Caki2 (cell line): ENCODE measurements at regions not wholly inside any gene's neighbourhood (a gene's known extent, or its start where the extent isn't known, plus 50 kb on each side); places are given as distances from the start of the nearest gene placed in this dataset.
"Not testable (repeated sequence)": the region's sequence is repeated elsewhere in the genome, so short reads cannot be mapped to it uniquely, and the experiment has no call there.

Experiments used
- DNase-seq: peaks from one replicate; pipeline ENCODE4 v3.0.0-alpha.2; 2015; ENCODE audit warnings: low read depth
- in situ Hi-C: cut with HindIII; loops from 2 replicates; pipeline ENCODE4 v1.10.0; 2016; ENCODE audit warnings: low sequenced_read_pairs, low pct_unique_long_range_greater_than_20kb, mixed read lengths

DNA sequence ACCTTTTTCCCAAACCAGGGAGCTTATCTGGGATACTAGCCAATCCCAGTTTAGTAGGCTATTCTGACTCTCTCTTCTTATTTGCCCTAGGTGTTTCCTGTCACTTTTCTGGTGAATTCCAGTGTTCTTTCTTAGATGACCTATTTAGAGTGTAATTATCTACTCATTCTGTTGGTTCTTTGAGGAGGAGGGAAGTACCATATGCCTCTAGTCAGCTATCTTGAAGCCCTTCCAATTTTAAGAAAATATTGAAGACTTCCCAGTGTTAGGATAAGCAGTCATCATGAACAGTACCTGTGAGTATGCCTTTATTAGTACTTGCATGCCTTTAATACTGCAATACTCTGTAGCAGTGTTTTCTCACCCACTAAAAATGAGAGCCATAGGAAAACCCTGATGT is 724.3 kb upstream of the SLITRK1 start:
- no peak for DNase-seq
- in situ Hi-C loops = no loop called here

DNA sequence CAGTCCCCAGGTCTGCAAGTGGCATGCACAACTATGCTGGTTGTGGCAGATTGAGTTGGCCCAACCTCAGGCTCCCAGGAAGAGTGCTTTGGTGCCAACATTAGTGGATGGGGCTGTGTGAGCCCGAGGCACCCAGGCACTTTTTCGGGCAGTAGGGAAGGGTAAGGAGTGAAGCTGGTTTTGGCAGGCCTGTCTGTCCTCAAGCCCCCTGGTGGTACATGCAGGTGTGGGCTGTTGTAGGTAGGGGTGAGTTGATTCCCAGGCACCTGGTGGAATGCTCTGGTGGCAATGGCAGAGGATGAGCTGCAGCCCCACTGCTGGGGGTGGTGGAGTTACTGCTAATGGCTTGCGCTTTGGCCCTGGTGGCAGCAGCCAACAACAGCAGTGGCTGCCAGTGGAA is 723.7 kb upstream of the SLITRK1 start:
- in situ Hi-C loops = no loop called here
- no peak for DNase-seq

DNA sequence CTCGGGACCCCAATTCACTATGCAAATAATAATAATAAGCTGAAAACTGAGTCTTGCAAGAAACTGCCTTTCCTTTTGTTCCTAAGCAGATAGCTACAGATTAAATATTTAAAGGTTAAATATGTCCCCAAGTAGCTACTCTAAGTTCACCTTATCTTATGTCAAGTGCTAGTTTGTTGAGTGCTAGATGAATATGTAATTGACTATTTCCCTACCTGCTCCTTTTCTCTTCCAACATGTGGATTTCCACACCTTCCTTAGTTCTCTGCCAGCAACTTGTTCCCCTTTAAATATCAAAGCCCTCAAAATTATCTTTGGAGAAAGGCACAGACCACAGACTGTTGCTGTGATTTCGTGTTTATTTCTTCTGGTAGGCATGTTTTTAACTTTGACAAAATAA is 709.2 kb upstream of the SLITRK1 start:
- in situ Hi-C loops = no loop called here
- DNase-seq = no peak

DNA sequence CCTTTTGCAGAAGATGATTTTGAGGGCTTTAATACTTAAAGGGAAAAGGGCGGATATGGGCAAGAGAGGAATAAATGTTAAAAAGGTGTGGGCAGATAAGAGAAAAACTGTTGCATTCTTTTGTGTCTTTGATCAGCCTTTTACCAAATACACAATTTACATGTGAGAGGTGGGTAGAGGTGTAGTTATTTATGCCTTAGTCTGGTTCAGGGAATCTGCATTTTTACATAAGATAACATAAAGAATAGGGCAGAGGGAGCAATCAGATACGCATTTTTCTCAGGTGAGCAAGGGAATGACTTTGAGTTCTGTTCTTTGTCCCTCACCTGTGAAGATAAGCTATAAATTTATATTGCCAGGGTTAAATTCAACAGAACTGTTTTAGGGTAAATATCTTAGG is 708.4 kb upstream of the SLITRK1 start:
- in situ Hi-C loops = no loop called here
- no peak for DNase-seq

DNA sequence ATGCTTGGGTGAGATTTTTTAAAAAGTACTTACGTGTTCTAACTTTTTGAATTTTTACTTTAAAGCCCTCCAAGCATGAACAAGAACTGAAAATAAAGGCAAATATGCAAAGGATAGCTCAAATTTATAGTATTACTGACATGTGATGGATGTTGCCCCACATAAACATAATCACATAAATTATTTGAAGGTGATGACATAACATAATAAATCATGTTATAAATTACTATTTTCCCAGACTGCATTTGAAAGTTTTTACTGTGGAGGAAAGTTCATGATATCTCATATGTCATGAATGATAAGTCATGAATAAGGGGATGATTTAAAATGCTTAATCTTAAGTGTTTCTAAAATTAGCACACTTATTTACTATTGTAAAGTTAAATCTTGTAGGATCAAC is 705.7 kb upstream of the SLITRK1 start:
- no peak for DNase-seq
- in situ Hi-C loops = no loop called here

DNA sequence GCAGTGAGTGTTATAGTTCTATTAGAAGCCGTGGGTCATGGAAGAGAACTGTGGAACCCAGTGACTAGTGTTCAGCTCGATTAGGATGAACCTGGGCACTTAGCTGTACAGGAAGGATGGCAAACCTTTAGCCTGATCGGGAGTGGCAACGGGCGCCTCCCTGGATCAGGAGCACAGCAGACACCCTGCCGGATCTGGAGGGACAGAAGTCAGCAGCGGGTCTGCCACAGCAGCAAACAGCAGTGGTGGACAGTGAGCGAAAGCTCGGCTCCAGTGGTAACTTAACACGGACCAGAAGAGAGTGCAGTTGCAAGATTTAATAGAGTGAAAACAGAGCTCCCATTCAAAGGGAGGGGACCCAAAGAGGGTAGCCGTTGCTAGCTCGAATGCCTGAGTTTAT is 697.6 kb upstream of the SLITRK1 start:
- DNase-seq, in situ Hi-C loops: not testable (repeated sequence)

DNA sequence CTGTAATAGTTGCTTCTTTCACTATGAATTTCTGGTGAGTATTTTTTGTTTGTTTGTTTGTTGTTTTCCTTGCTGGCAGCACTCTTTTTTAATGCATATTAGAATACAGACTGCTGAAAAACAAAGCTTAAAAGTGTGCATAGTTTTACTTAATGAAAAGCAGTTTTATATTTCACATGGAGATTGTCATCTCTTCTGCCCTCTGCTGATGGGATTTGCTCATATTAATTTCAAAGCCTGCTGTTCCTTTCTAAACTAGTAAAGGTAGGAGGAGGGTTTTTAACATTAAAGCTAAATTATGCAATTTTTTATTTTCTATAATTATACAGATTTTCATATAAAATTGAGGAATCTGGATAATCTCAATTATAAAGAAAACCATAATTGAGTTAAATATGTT is 692.6 kb upstream of the SLITRK1 start:
- in situ Hi-C loops = no loop called here

DNA sequence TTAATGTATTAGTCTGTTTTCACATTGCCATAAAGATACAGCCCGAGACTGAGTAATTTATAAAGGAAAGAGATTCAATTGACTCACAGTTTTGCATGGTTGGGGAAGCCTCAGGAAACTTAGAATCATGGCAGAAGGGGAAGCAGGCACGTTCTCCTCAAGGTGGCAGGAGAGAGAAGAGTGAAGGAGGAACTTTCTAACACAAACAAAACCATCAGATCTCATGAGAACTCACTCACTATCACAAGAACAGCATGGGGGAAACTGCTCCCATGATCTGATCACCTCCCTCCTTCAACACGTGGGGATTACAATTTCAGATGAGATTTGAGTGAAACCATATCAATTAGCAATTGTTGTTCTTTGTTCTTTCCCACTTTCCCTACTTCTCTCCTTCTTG is 689.0 kb upstream of the SLITRK1 start:
- in situ Hi-C loops = no loop called here
- no peak for DNase-seq

More for the DNA sequence above, 692.6 kb upstream of the SLITRK1 start:
- no peak for DNase-seq

DNA sequence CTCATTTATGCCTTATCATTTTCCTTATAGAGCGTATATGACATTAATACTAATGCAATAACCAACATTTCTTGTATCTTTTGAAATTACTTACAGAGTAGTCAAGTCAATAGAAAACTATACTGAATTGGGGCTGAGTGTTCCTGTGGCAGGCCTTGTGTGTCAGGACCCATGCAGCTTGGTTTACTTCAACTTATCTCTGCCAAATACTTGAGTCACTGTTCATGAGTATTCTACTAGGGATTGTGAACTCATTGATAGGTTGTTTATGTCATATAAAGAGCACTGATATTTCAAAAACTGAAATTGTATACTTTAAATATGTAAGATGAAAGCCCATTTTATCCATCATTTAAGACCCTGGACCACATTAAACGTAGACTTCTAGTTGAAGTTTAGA is 688.6 kb upstream of the SLITRK1 start:
- in situ Hi-C loops = no loop called here
- DNase-seq = no peak

DNA sequence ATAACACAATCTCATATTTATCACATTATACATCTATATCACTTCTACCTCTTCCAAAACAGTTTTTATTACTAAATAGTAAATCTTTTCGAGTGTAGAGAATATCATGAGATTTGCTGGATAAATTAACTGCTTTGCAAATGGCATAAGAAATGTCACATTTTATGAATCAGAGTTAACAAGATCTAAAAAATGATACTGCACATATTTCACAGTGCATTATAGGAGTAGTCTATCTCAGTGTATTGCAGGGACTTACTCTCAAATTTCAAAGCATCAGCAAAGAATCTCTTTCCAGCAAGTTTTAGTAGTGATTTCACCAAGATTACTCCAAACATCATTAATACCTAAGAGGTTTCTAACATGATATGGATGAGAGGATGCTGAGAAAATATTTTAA is 687.1 kb upstream of the SLITRK1 start:
- in situ Hi-C loops = no loop called here
- DNase-seq = no peak

DNA sequence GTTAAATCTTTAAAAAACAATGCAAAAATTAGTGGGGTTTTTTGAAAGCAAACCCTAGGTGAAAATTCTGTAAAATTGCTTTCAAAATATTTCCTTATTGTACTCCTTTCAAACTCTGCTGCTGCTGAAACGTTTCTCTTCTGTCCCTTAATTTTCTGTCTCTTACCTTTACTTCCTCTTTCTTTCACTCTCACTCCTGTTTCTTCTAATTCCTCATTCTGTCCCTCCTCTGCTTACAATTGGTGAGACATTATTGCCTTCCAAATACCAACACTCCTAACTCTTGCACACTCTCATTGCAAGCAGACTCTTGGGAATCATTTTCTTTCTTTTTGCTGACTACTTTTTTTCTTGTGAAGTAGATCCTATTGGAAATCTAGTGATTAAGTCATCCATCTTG is 685.6 kb upstream of the SLITRK1 start:
- in situ Hi-C loops = no loop called here
- DNase-seq = no peak

DNA sequence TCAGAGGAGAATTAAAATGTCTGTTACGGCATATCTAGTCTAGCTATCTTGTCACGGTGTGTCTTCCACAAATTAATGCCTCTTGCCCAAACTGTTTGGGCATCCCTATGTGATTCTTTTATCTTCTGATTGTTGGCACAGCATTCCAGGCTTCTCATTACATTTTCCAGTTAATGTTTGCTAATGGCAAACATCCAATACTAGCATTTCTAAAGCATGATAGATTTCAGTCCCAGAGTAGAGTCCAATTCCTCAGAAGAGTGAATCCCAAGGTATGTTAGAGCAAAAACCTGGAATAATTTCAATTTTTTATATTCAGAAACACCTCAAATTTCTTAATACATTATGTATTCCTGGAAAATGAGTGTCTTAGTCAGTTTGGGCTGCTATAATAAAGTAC is 684.5 kb upstream of the SLITRK1 start:
- no peak for DNase-seq
- in situ Hi-C loops = no loop called here

DNA sequence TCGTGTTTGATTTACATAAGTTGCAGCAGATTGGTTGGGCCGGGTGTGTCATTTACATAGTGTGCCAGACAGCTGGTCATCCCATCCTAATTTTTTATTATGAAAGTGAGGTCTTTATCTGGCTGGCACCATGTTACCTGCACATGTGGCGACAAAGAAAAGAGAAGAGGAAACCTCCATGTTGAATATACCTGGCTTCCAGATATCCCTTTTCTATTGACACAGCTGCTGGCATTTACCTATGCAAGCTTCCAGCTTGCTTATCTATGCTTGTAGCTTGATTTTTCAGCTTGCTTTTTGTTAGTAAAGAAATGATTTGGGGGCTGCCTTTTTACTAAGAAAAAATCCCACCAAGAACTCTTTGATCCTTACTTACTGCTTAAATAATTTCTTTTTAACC is 681.3 kb upstream of the SLITRK1 start:
- in situ Hi-C loops = no loop called here
- DNase-seq = no peak

DNA sequence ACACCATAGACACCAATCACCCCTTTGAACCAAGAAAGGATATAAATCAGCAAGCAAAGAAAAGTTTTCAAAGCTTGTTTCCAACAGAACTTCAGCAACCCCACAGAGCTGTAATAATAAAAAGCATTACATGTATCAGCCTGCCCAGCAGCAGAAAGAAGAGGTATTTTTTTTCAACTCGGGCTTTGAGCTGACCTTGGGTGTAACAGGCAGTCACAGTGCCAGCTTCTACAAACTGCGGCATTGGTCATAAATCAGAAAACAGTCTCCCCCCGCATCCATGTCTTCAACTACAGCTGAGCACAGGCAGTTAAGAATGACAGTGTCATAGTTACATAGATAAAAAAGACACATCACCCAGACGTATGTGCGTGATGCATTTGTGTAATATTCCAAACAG is 671.0 kb upstream of the SLITRK1 start:
- DNase-seq = no peak
- in situ Hi-C loops = no loop called here

DNA sequence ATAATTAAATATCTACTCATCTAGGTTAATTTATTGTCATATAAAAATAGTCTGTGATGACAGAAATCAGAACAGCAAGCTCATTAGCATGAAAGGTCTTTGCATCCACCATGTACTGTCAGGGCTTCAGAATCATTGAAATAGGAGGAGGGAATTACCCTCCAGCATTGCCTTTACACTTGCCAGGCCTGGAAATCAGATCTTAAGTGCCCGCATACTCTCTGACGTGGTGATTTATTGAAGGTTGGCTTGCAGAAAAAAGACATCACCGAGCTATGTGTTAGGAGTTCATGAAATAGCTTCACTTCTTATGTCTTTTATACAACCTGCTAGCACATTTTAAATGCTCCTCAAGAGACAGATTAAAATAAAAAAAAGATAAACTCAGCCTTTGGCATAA is 661.7 kb upstream of the SLITRK1 start:
- in situ Hi-C loops = no loop called here

DNA sequence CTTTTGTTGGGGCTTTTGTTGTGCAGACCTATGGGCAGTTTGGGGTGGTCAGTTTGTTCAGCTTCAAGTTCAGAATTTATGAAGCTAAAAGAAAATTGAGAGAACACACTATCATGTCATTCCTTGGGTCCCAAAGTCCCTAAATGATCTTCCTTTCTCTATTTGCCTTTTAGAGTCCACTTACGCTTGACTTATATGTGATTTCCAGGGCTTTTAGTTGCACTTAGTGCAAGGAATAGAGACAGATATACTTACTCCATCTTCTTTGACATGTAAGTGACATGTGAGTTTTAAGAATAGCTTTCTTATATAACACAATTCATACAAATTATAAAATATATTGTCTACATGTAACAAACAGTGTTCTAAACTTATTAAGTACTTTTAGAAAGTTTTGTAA is 660.1 kb upstream of the SLITRK1 start:
- DNase-seq = no peak
- in situ Hi-C loops = no loop called here

More for the DNA sequence above, 661.7 kb upstream of the SLITRK1 start:
- no peak for DNase-seq

DNA sequence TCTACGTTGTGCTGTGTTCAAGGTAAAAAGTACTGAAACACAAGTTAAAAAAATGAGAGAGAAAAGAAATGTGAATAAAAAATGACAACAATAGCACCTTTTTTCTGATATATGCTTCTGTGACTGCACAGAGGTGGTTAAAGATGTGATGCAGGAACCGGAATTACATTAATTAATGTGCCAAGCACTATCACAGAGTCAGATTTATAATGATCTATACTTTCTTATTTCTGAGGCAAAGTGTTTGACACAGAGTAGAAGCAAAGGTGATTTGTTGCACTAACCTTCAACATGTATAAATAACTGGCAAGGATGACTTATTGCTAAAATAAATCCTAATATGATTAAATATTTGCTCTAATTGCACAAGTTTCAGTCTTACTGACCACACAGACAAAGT is 654.6 kb upstream of the SLITRK1 start:
- in situ Hi-C loops = no loop called here
- no peak for DNase-seq

DNA sequence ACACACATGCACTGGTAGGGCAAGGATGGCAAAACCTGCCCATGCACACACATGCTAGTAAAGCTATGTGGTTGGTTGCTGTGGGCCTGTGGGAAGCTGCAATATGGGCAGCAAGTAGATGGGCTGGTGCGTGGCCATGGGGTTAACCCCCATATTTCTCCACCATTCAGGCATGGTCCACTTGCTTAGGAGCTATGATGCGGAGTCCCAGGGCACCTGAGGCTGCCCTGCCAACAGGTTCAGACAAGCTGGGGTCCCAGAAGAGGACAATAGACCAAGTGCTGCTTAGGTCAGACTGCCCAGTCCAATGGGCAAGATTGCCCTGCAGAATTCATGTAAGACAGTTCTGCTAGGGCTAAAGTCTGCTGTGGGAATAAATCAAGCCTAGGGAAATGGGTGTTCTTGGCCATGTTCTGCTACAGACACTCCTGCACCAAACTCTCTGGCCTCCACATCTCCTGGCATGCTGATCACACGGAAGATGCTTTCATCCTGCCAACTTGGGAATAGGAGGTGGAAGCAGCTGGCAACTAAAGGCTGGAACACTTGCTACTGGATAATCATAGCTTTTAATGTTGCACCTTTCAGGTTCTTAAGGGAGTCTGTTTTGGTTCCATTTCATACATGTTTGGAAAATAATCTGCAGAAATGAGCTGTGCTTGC is 646.3 kb upstream of the SLITRK1 start:
- in situ Hi-C loops = no loop called here
- no peak for DNase-seq

DNA sequence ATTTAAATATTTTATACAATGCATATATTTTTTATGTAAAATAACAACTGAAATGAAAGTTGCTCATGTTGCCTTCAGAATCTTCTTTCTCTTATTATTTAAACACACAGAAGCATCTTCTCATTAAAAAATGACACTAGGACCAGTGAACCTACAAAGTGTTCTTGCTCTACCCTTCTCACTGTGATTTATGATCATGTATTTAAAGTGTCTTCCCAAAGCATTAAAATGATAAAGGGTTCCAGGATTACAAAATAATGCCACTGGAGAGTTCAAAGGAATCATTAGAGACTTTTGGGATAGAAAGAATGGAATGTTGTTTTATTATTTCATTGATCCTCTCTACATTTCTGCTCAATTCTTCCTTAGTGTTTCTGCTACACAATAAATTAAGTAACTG is 643.6 kb upstream of the SLITRK1 start:
- no peak for DNase-seq
- in situ Hi-C loops = no loop called here

DNA sequence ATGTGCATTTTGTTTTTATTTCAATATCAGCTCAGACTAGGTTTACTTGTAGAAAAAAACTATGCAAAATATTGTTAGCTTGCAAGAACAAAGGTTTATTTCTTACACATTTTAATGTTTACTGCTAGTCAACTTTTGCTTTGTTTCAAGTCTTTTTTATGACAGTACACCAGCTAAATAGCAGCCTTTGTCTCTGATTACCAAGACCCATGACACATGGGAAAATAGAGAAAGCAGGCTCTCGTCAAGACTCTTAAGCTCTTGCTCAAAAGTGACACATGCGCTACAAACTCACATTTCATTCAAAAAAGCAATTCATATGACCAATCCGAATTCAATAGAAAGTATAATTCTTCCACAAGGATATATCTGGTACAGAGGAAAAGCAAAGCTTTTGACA is 642.3 kb upstream of the SLITRK1 start:
- no peak for DNase-seq
- in situ Hi-C loops = no loop called here

DNA sequence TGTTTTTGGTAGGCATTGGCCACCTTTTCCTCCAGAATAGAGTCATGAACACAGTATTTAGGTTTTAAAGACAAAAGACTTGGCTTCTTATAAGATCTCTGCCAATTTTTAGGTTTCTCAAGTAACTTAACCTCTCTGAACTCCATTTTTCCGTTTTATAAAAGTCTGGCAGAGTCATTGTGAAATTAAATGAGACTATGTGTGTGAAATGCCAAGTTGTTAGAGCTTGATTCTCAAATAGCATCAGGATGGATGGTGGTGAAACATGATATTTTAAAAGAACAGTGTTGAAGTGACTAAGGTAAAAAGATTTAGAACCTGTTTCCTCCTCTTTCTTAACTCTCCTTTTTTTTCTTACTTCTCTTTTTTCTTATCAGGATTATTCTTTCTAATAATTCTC is 617.7 kb upstream of the SLITRK1 start:
- in situ Hi-C loops = no loop called here
- no peak for DNase-seq
